Thymus (tissue), 11 donors: ENCODE measurements at regions not wholly inside any gene's neighbourhood (a gene's known extent, or its start where the extent isn't known, plus 50 kb on each side); places are given as distances from the start of the nearest gene placed in this dataset.

Experiments used
- DNase-seq, 9 donors: peaks; one replicate each; pipeline ENCODE4 v3.0.0-alpha.2; 2013; ENCODE audit warnings: low spot score in 9 of 9, low read depth in 6 of 9, missing footprints in 1 of 9
- H3K27ac ChIP-seq, 2 donors: one replicate each; pipeline ENCODE4 v1.5.1; 2013; ENCODE audit warnings: control low read depth in 1 of 2, low read depth in 1 of 2, low read length in 1 of 2, mild to moderate bottlenecking in 1 of 2, moderate library complexity in 1 of 2
- H3K27me3 ChIP-seq, 2 donors: one replicate each; pipeline ENCODE4 v1.5.1; 2013; ENCODE audit warnings: low read length in 1 of 2; ENCODE audit not compliant: control insufficient read depth in 2 of 2, insufficient read depth in 1 of 2
- H3K36me3 ChIP-seq, 2 donors: one replicate each; pipeline ENCODE4 v1.5.1; 2013; ENCODE audit warnings: low read length in 1 of 2, mild to moderate bottlenecking in 1 of 2, moderate library complexity in 1 of 2; ENCODE audit not compliant: control insufficient read depth in 2 of 2, insufficient read depth in 2 of 2
- H3K4me1 ChIP-seq, 2 donors: one replicate each; pipeline ENCODE4 v1.5.1; 2013; ENCODE audit warnings: low read length in 2 of 2; ENCODE audit not compliant: control insufficient read depth in 2 of 2, insufficient read depth in 2 of 2
- H3K4me3 ChIP-seq, 2 donors: one replicate each; pipeline ENCODE4 v1.5.1; 2013; ENCODE audit warnings: low read length in 2 of 2, control low read depth in 1 of 2, mild to moderate bottlenecking in 1 of 2
- H3K9me3 ChIP-seq, 2 donors: one replicate each; pipeline ENCODE4 v1.5.1; 2013; ENCODE audit warnings: low read length in 1 of 2, mild to moderate bottlenecking in 1 of 2; ENCODE audit not compliant: control insufficient read depth in 2 of 2, insufficient read depth in 1 of 2
- WGBS: extraction: QIAGEN DNeasy Blood & Tissue Kit; methylation state at CpG from one replicate; pipeline ENCODE4 v1.1.7; 2013; 5-methylcytosine and 5-hydroxymethylcytosine counted together
- donor health status: healthy.

- DNase-seq: no peak
- 55% methylated on average over 1 of the region's 1 CpG for WGBS
These were observed 129.8 kb upstream of the TRIM2 start for GRCh38 chr4:153074486-153074885.

GRCh38 chr4:153074936-153075630, 129.2 kb upstream of the TRIM2 start:
- H3K4me1 ChIP-seq: peaks cover 5 to 6% of the 10 kb centered on the region in 2 donors
- H3K36me3 ChIP-seq: no peaks in the 10 kb centered on the region
- no peak overlapping the region for H3K27ac ChIP-seq
- H3K27me3 ChIP-seq: no peaks in the 10 kb centered on the region
- DNase-seq: no peak
- H3K9me3 ChIP-seq: no peaks in the 10 kb centered on the region
- WGBS: 96% methylated on average over 2 of the region's 2 CpGs
- no peak overlapping the region for H3K4me3 ChIP-seq

More at GRCh38 chr4:153074486-153074885, 129.8 kb upstream of the TRIM2 start:
- Histone ChIP-seq H3K4me1 (no peaks in the 10 kb centered on the region), H3K4me3 (no peak overlapping the region), H3K36me3 (no peaks in the 10 kb centered on the region), H3K27me3 (no peaks in the 10 kb centered on the region), H3K27ac (no peak overlapping the region), H3K9me3 (no peaks in the 10 kb centered on the region)

- H3K36me3 ChIP-seq: no peaks in the 10 kb centered on the region
- 97% methylated on average over 4 of the region's 4 CpGs for WGBS
- no peak overlapping the region for H3K4me3 ChIP-seq
- no peak for DNase-seq
- peaks cover 8 to 10% of the 10 kb centered on the region in 2 donors for H3K4me1 ChIP-seq
- H3K9me3 ChIP-seq: no peaks in the 10 kb centered on the region
- no peaks in the 10 kb centered on the region for H3K27me3 ChIP-seq
- H3K27ac ChIP-seq: no peak overlapping the region
These were observed 128.3 kb upstream of the TRIM2 start for GRCh38 chr4:153075836-153076518.

- H3K4me1 ChIP-seq: peaks cover 8 to 13% of the 10 kb centered on the region in 2 donors
- DNase-seq: no peak
- 99% methylated on average over 3 of the region's 3 CpGs for WGBS
- H3K27me3 ChIP-seq: no peaks in the 10 kb centered on the region
- H3K9me3 ChIP-seq: no peaks in the 10 kb centered on the region
- H3K36me3 ChIP-seq: no peaks in the 10 kb centered on the region
- no peak overlapping the region for H3K27ac ChIP-seq
- H3K4me3 ChIP-seq: no peak overlapping the region
These were observed 127.4 kb upstream of the TRIM2 start for GRCh38 chr4:153076861-153077260.

GRCh38 chr4:153079857-153080391, 124.3 kb upstream of the TRIM2 start:
- DNase-seq: peak in 2 of 9 donors; percentile 26 to 56
- no peaks in the 10 kb centered on the region for H3K36me3 ChIP-seq
- peaks cover 17 to 19% of the 10 kb centered on the region in 2 donors for H3K4me1 ChIP-seq
- H3K4me3 ChIP-seq: no peak overlapping the region
- H3K9me3 ChIP-seq: no peaks in the 10 kb centered on the region
- no peak overlapping the region for H3K27ac ChIP-seq
- WGBS: 44% methylated on average over 6 of the region's 6 CpGs
- H3K27me3 ChIP-seq: no peaks in the 10 kb centered on the region

GRCh38 chr4:153081006-153081580, 123.2 kb upstream of the TRIM2 start:
- peaks cover 20 to 24% of the 10 kb centered on the region in 2 donors for H3K4me1 ChIP-seq
- no peaks in the 10 kb centered on the region for H3K9me3 ChIP-seq
- no peaks in the 10 kb centered on the region for H3K27me3 ChIP-seq
- no peak for DNase-seq
- H3K36me3 ChIP-seq: no peaks in the 10 kb centered on the region
- no peak overlapping the region for H3K27ac ChIP-seq
- 83% methylated on average over 7 of the region's 7 CpGs for WGBS
- H3K4me3 ChIP-seq: no peak overlapping the region

GRCh38 chr4:153081693-153082092, 122.5 kb upstream of the TRIM2 start:
- WGBS: 93% methylated on average over 4 of the region's 4 CpGs
- Histone ChIP-seq H3K27me3 (no peaks in the 10 kb centered on the region), H3K36me3 (no peaks in the 10 kb centered on the region), H3K9me3 (no peaks in the 10 kb centered on the region), H3K4me1 (peaks cover 20 to 24% of the 10 kb centered on the region in 2 donors), H3K27ac (no peak overlapping the region), H3K4me3 (no peak overlapping the region)
- no peak for DNase-seq

- no peaks in the 10 kb centered on the region for H3K36me3 ChIP-seq
- 54% methylated on average over 15 of the region's 15 CpGs for WGBS
- H3K27me3 ChIP-seq: no peaks in the 10 kb centered on the region
- peak overlapping the region in 1 of 2 donors; percentile 33 for H3K27ac ChIP-seq
- no peak overlapping the region for H3K4me3 ChIP-seq
- peaks cover 20 to 24% of the 10 kb centered on the region in 2 donors for H3K4me1 ChIP-seq
- DNase-seq: peak in 1 of 9 donors; percentile 32
- no peaks in the 10 kb centered on the region for H3K9me3 ChIP-seq
These were observed 121.6 kb upstream of the TRIM2 start for GRCh38 chr4:153082322-153083301.
